Sigmoid colon (tissue), 6 donors: ENCODE measurements at regions not wholly inside any gene's neighbourhood (a gene's known extent, or its start where the extent isn't known, plus 50 kb on each side); places are given as distances from the start of the nearest gene placed in this dataset.
"Not testable (repeated sequence)": the region's sequence is repeated elsewhere in the genome, so short reads cannot be mapped to it uniquely, and the experiment has no call there.

Source experiments
- DNase-seq: peaks from one replicate; pipeline ENCODE4 v3.0.0-alpha.2; 2019
- H3K27ac ChIP-seq, 4 donors: fragments of 200-600 bp; sonication (generic); one replicate each; pipeline ENCODE4 v1.5.1; 2016 to 2019; ENCODE audit warnings: mild to moderate bottlenecking in 1 of 4
- H3K27me3 ChIP-seq, 3 donors: fragments of 200-600 bp; sonication (generic); one replicate each; pipeline ENCODE4 v1.5.1; 2019; ENCODE audit warnings: mild to moderate bottlenecking in 1 of 3
- H3K36me3 ChIP-seq, 4 donors: fragments of 200-600 bp; sonication (generic); one replicate each; pipeline ENCODE4 v1.5.1; 2016 to 2019
- H3K4me1 ChIP-seq, 4 donors: fragments of 200-600 bp; sonication (generic); one replicate each; pipeline ENCODE4 v1.5.1; 2017 to 2019
- H3K4me3 ChIP-seq, 4 donors: fragments of 200-600 bp; sonication (generic); one replicate each; pipeline ENCODE4 v1.5.1; 2017 to 2019; ENCODE audit warnings: mild to moderate bottlenecking in 2 of 4, moderate library complexity in 1 of 4
- H3K9me3 ChIP-seq, 4 donors: fragments of 200-600 bp in 3 of 4; sonication (generic) in 3 of 4; one replicate each; pipeline versions ENCODE4 v1.5.1 to v1.6.1; 2013 to 2019
- CTCF ChIP-seq, 4 experiments: fragments of 450-650 bp in 3 of 4; fragments of 200-600 bp in 1 of 4; IDR thresholded peaks; one replicate each; pipeline ENCODE4 v1.5.1; 2016 to 2019; ENCODE audit warnings: antibody characterized with exemption in 4 of 4, mild to moderate bottlenecking in 3 of 4, moderate library complexity in 2 of 4
- EP300 ChIP-seq, 4 donors: sonication (generic); formaldehyde crosslinking; IDR thresholded peaks; one replicate each; pipeline ENCODE4 v1.6.1; 2017; ENCODE audit warnings: antibody characterized with exemption in 4 of 4
- POLR2A ChIP-seq, 2 donors: fragments of 450-650 bp; IDR thresholded peaks; one replicate each; pipeline ENCODE4 v1.6.1; 2016; ENCODE audit warnings: antibody characterized with exemption in 2 of 2, mild to moderate bottlenecking in 2 of 2, moderate library complexity in 2 of 2
- POLR2AphosphoS5 ChIP-seq, 4 donors: sonication (generic); formaldehyde crosslinking; IDR thresholded peaks; one replicate each; pipeline ENCODE4 v1.6.1; 2017; ENCODE audit warnings: antibody characterized with exemption in 4 of 4
- WGBS, 2 donors: extraction: QIAGEN DNeasy Blood & Tissue Kit; methylation state at CpG; one replicate each; pipeline ENCODE4 v1.1.7; 2013; 5-methylcytosine and 5-hydroxymethylcytosine counted together
- intact Hi-C: fragments of 100-400 bp; cut with DNase I; formaldehyde crosslinking; loops from one replicate; pipeline ENCODE4 v1.15.1; 2023
- donor health status: healthy with polysubstance abuse.
- donor health status: healthy.

- Histone ChIP-seq H3K27ac (no peak overlapping the region), H3K36me3 (no peaks in the 10 kb centered on the region), H3K4me1 (peaks cover 0 to 22% (median 3%) of the 10 kb centered on the region in 4 donors), H3K4me3 (no peak overlapping the region), H3K9me3 (peaks cover 0 to 10% (median 0%) of the 10 kb centered on the region in 4 donors), H3K27me3 (no peaks in the 10 kb centered on the region)
- TF ChIP-seq POLR2AphosphoS5 (IDR thresholded peaks at IDR 0.05) (no peak), POLR2A (IDR thresholded peaks at IDR 0.05) (no peak), EP300 (IDR thresholded peaks at IDR 0.05) (no peak)
- WGBS, 2 donors = 92% methylated on average over 3 of the region's 3 CpGs
- DNase-seq = no peak
- intact Hi-C loops = no loop called here
Measured at GRCh38 chr1:181249186-181249585, 160.7 kb downstream of the IER5 start.

GRCh38 chr1:181250038-181250437 is 161.5 kb downstream of the IER5 start:
- no peak overlapping the region for H3K4me3 ChIP-seq
- TF ChIP-seq CTCF (IDR thresholded peaks at IDR 0.05) = no peak
- TF ChIP-seq EP300 (IDR thresholded peaks at IDR 0.05) = no peak
- peaks cover 0 to 10% (median 0%) of the 10 kb centered on the region in 4 donors for H3K9me3 ChIP-seq
- H3K4me1 ChIP-seq = peaks cover 0 to 22% (median 3%) of the 10 kb centered on the region in 4 donors
- intact Hi-C loops = no loop called here
- H3K27me3 ChIP-seq = no peaks in the 10 kb centered on the region
- H3K27ac ChIP-seq = no peak overlapping the region
- no peaks in the 10 kb centered on the region for H3K36me3 ChIP-seq
- 75 to 82% methylated on average over 2 of the region's 2 CpGs for whole genome bisulfite sequencing, 2 donors
- DNase-seq = no peak

- DNase-seq = no peak
Measured at GRCh38 chr1:181251001-181251712, 162.7 kb downstream of the IER5 start.

GRCh38 chr1:181251713-181252075 is 163.2 kb downstream of the IER5 start:
- Histone ChIP-seq H3K4me1 (peaks cover 0 to 22% (median 5%) of the 10 kb centered on the region in 4 donors), H3K4me3 (no peak overlapping the region), H3K27ac (no peak overlapping the region), H3K36me3 (no peaks in the 10 kb centered on the region), H3K9me3 (peaks cover 0 to 8% (median 0%) of the 10 kb centered on the region in 4 donors), H3K27me3 (no peaks in the 10 kb centered on the region)
- TF ChIP-seq CTCF (IDR thresholded peaks at IDR 0.05) = no peak
- 49 to 55% methylated on average over 6 of the region's 6 CpGs for WGBS, 2 donors
- intact Hi-C loops = no loop called here
- no peak for DNase-seq

More at GRCh38 chr1:181251001-181251712, 162.7 kb downstream of the IER5 start:
- Histone ChIP-seq H3K36me3 (no peaks in the 10 kb centered on the region), H3K4me1 (peaks cover 0 to 22% (median 5%) of the 10 kb centered on the region in 4 donors), H3K4me3 (no peak overlapping the region), H3K27me3 (no peaks in the 10 kb centered on the region), H3K9me3 (peaks cover 0 to 8% (median 0%) of the 10 kb centered on the region in 4 donors), H3K27ac (no peak overlapping the region)
- TF ChIP-seq POLR2A (IDR thresholded peaks at IDR 0.05) (no peak), CTCF (IDR thresholded peaks at IDR 0.05) (no peak), POLR2AphosphoS5 (IDR thresholded peaks at IDR 0.05) (no peak), EP300 (IDR thresholded peaks at IDR 0.05) (no peak)
- intact Hi-C loops = no loop called here
- WGBS, 2 donors = 66 to 74% methylated on average over 5 of the region's 5 CpGs

GRCh38 chr1:181253601-181254000 is 165.1 kb downstream of the IER5 start:
- DNase-seq, intact Hi-C loops: not testable (repeated sequence)

More at GRCh38 chr1:181253601-181254000, 165.1 kb downstream of the IER5 start:
- not testable (repeated sequence) for H3K27me3 ChIP-seq, H3K27ac ChIP-seq, H3K36me3 ChIP-seq, H3K4me3 ChIP-seq, H3K9me3 ChIP-seq
- H3K4me1 ChIP-seq = peaks cover 0 to 22% (median 5%) of the 10 kb centered on the region in 4 donors
- 46 to 48% methylated on average over 2 of the region's 2 CpGs for WGBS, 2 donors
